ENCODE measurements at regions not wholly inside any gene's neighbourhood (a gene's known extent, or its start where the extent isn't known, plus 50 kb on each side); places are given as distances from the start of the nearest gene placed in this dataset.

- no peak for TF ChIP-seq CTCF (IDR thresholded peaks at IDR 0.05)
- no peak for TF ChIP-seq POLR2A (IDR thresholded peaks at IDR 0.05)
These were observed 73.0 kb upstream of the N4BP1 start for GRCh38 chr16:48682971-48683370.
